H9 (cell line): ENCODE measurements at regions not wholly inside any gene's neighbourhood (a gene's known extent, or its start where the extent isn't known, plus 50 kb on each side); places are given as distances from the start of the nearest gene placed in this dataset.

Experiments used
- DNase-seq: peaks from one replicate; pipeline ENCODE4 v3.0.0-alpha.2; 2017
- H2AFZ ChIP-seq: one replicate; pipeline ENCODE4 v1.6.1; 2013; ENCODE audit warnings: mild to moderate bottlenecking, low read length, control low read depth, moderate library complexity
- H2AK5ac ChIP-seq: 2 replicates; pipeline ENCODE4 v1.6.1; 2013; ENCODE audit warnings: low read length, control low read depth, mixed read lengths; ENCODE audit not compliant: insufficient read length
- H2BK120ac ChIP-seq: one replicate; pipeline ENCODE4 v1.6.1; 2013; ENCODE audit warnings: low read depth, mild to moderate bottlenecking, low read length, control low read depth, inconsistent platforms; ENCODE audit not compliant: poor library complexity, severe bottlenecking
- H2BK12ac ChIP-seq: 2 replicates; pipeline ENCODE4 v1.6.1; 2013; ENCODE audit warnings: low read length, control low read depth, mixed read lengths, low read depth; ENCODE audit not compliant: insufficient read length
- H2BK15ac ChIP-seq: 2 replicates; pipeline ENCODE4 v1.6.1; 2013; ENCODE audit warnings: low read depth, low read length, control low read depth
- H2BK20ac ChIP-seq: one replicate; pipeline ENCODE4 v1.6.1; 2013; ENCODE audit warnings: low read depth, mild to moderate bottlenecking, low read length, control low read depth, inconsistent platforms; ENCODE audit not compliant: poor library complexity, severe bottlenecking
- H2BK5ac ChIP-seq: 2 replicates; pipeline ENCODE4 v1.6.1; 2013; ENCODE audit warnings: low read length, control low read depth, mixed read lengths; ENCODE audit not compliant: insufficient read length
- H3K14ac ChIP-seq: 2 replicates; pipeline ENCODE4 v1.6.1; 2013; ENCODE audit warnings: low read length, control low read depth; ENCODE audit not compliant: insufficient read depth
- H3K18ac ChIP-seq: 2 replicates; pipeline ENCODE4 v1.6.1; 2013; ENCODE audit warnings: low read depth, mild to moderate bottlenecking, mixed read lengths, low read length, control low read depth; ENCODE audit not compliant: insufficient read length
- H3K23ac ChIP-seq: 2 replicates; pipeline ENCODE4 v1.6.1; 2013; ENCODE audit warnings: low read length, control low read depth, mixed read lengths, low read depth; ENCODE audit not compliant: insufficient read length
- H3K23me2 ChIP-seq: 2 replicates; pipeline ENCODE4 v1.6.1; 2013; ENCODE audit warnings: low read depth, mild to moderate bottlenecking, mixed read lengths, low read length, control low read depth; ENCODE audit not compliant: insufficient read length, poor library complexity, severe bottlenecking
- H3K27ac ChIP-seq: 2 replicates; pipeline ENCODE4 v1.5.1; 2013; ENCODE audit warnings: low read length, control low read depth, mixed read lengths, low read depth; ENCODE audit not compliant: insufficient read length
- H3K27me3 ChIP-seq: 2 replicates; pipeline ENCODE4 v1.6.1; 2013; ENCODE audit warnings: low read length, control low read depth, inconsistent platforms; ENCODE audit not compliant: insufficient read depth
- H3K4ac ChIP-seq: 2 replicates; pipeline ENCODE4 v1.6.1; 2013; ENCODE audit warnings: low read depth, mild to moderate bottlenecking, control low read depth, inconsistent platforms, low read length, moderate library complexity
- H3K4me1 ChIP-seq: 2 replicates; pipeline ENCODE4 v1.6.1; 2013; ENCODE audit warnings: low read length, control low read depth, inconsistent platforms; ENCODE audit not compliant: insufficient read depth
- H3K4me2 ChIP-seq: 2 replicates; pipeline ENCODE4 v1.6.1; 2013; ENCODE audit warnings: low read length, control low read depth, mixed read lengths; ENCODE audit not compliant: insufficient read length, insufficient read depth
- H3K56ac ChIP-seq: 2 replicates; pipeline ENCODE4 v1.6.1; 2013; ENCODE audit warnings: low read depth, mild to moderate bottlenecking, mixed read lengths, low read length, control low read depth; ENCODE audit not compliant: insufficient read length
- H3K79me1 ChIP-seq: 2 replicates; pipeline ENCODE4 v1.6.1; 2013; ENCODE audit warnings: low read depth, mild to moderate bottlenecking, moderate library complexity, low read length, control low read depth, inconsistent platforms; ENCODE audit not compliant: insufficient read depth, poor library complexity, severe bottlenecking
- H3K79me2 ChIP-seq: 2 replicates; pipeline ENCODE4 v1.6.1; 2013; ENCODE audit warnings: low read length, control low read depth, inconsistent platforms; ENCODE audit not compliant: insufficient read depth
- H3K9ac ChIP-seq: 2 replicates; pipeline ENCODE4 v1.6.1; 2013; ENCODE audit warnings: low read length, control low read depth, mixed read lengths; ENCODE audit not compliant: insufficient read length; ENCODE audit errors: extremely low read depth
- H3K9me3 ChIP-seq: one replicate; pipeline ENCODE4 v1.6.1; 2013; ENCODE audit warnings: low read depth, low read length, inconsistent platforms; ENCODE audit not compliant: control insufficient read depth
- H3T11ph ChIP-seq: one replicate; pipeline ENCODE4 v1.6.1; 2013; ENCODE audit warnings: mild to moderate bottlenecking, low read length, control low read depth, inconsistent platforms
- H4K20me1 ChIP-seq: one replicate; pipeline ENCODE4 v1.6.1; 2013; ENCODE audit not compliant: control insufficient read depth, insufficient read length, insufficient read depth
- H4K5ac ChIP-seq: 2 replicates; pipeline ENCODE4 v1.6.1; 2013; ENCODE audit warnings: low read depth, mild to moderate bottlenecking, mixed read lengths, low read length, control low read depth; ENCODE audit not compliant: insufficient read length
- H4K8ac ChIP-seq: replicated peaks from 2 replicates; pipeline ENCODE4 v1.6.1; 2013; ENCODE audit warnings: low read length, control low read depth, mixed read lengths, low read depth; ENCODE audit not compliant: insufficient read length
- H4K91ac ChIP-seq: 2 replicates; pipeline ENCODE4 v1.6.1; 2013; ENCODE audit warnings: low read depth, mild to moderate bottlenecking, moderate library complexity, mixed read lengths, low read length, control low read depth; ENCODE audit not compliant: insufficient read length
- H3K27ac Mint-ChIP-seq, 3 experiments: 2 replicates in 2 of 3; 3 replicates in 1 of 3; pipeline ENCODE4 v1.8.0; 2020 to 2021; ENCODE audit warnings: mixed read lengths in 3 of 3, mild to moderate bottlenecking in 1 of 3, moderate library complexity in 1 of 3
- H3K27me3 Mint-ChIP-seq: 2 replicates; pipeline ENCODE4 v1.8.0; 2021; ENCODE audit warnings: low read depth, mild to moderate bottlenecking, moderate library complexity, mixed read lengths
- H3K36me3 Mint-ChIP-seq, 3 experiments: 2 replicates in 2 of 3; 3 replicates in 1 of 3; pipeline ENCODE4 v1.8.0; 2020 to 2021; ENCODE audit warnings: low read depth in 3 of 3, mixed read lengths in 3 of 3; ENCODE audit not compliant: insufficient read depth in 1 of 3
- H3K4me1 Mint-ChIP-seq, 2 experiments: 2 replicates each; pipeline ENCODE4 v1.8.0; 2020; ENCODE audit warnings: mixed read lengths in 2 of 2
- H3K4me3 Mint-ChIP-seq, 2 experiments: 2 replicates in 1 of 2; 3 replicates in 1 of 2; pipeline ENCODE4 v1.8.0; 2020 to 2021; ENCODE audit warnings: mild to moderate bottlenecking in 2 of 2, mixed read lengths in 2 of 2, moderate library complexity in 1 of 2
- H3K9me3 Mint-ChIP-seq, 2 experiments: 2 replicates in 1 of 2; 3 replicates in 1 of 2; pipeline ENCODE4 v1.8.0; 2020; ENCODE audit warnings: mild to moderate bottlenecking in 2 of 2, mixed read lengths in 2 of 2, moderate library complexity in 1 of 2
- WGBS: extraction: QIAGEN DNeasy Blood & Tissue Kit; methylation state at CpG from one replicate; pipeline ENCODE4 v1.1.7; 2013; ENCODE audit warnings: missing lambda C conversion rate, low lambda C conversion rate, mixed read lengths; ENCODE audit not compliant: insufficient read length; ENCODE audit errors: extremely low coverage; 5-methylcytosine and 5-hydroxymethylcytosine counted together
- TF ChIP-seq, protein P1 (sequence below): fragments of 200-600 bp; sonication (generic); conservative IDR thresholded peaks from 3 replicates; pipeline ENCODE4 v1.8.0; 2021; ENCODE audit warnings: antibody characterized with exemption, mild to moderate bottlenecking

GRCh38 chr13:89900104-89900765 is 1447.3 kb upstream of the MIR17HG start:
- WGBS, result 100% methylated on average over 1 of the region's 5 CpGs
- Histone ChIP-seq H3K56ac (no peak overlapping the region), H4K20me1 (no peaks in the 10 kb centered on the region), H2BK120ac (no peak overlapping the region), H2AFZ (no peak overlapping the region), H2BK15ac (no peak overlapping the region), H3K79me2 (no peaks in the 10 kb centered on the region), H3T11ph (no peak overlapping the region), H3K9me3 (no peaks in the 10 kb centered on the region), H3K18ac (no peak overlapping the region), H3K14ac (no peak overlapping the region), H3K23ac (no peak overlapping the region), H2BK12ac (no peak overlapping the region), H4K5ac (no peak overlapping the region), H3K23me2 (no peaks in the 10 kb centered on the region), H2AK5ac (no peak overlapping the region), H4K8ac (no peak overlapping the region), H3K27me3 (no peaks in the 10 kb centered on the region), H2BK5ac (no peak overlapping the region), H3K4ac (no peak overlapping the region), H3K4me2 (no peak overlapping the region), H3K9ac (no peak overlapping the region), H4K91ac (no peak overlapping the region), H3K27ac (no peak overlapping the region), H3K4me1 (no peaks in the 10 kb centered on the region), H2BK20ac (no peak overlapping the region), H3K79me1 (no peaks in the 10 kb centered on the region)
- Mint-ChIP-seq H3K9me3 (peaks cover 2 to 5% of the 10 kb centered on the region in 2 experiments; a peak in 3 of 5 replicates), H3K27me3 (no peaks in the 10 kb centered on the region), H3K36me3 (no peaks in the 10 kb centered on the region), H3K4me3 (no peak overlapping the region), H3K4me1 (no peaks in the 10 kb centered on the region), H3K27ac (no peak overlapping the region)
- no peak for DNase-seq
- TF ChIP-seq, protein P1, sequence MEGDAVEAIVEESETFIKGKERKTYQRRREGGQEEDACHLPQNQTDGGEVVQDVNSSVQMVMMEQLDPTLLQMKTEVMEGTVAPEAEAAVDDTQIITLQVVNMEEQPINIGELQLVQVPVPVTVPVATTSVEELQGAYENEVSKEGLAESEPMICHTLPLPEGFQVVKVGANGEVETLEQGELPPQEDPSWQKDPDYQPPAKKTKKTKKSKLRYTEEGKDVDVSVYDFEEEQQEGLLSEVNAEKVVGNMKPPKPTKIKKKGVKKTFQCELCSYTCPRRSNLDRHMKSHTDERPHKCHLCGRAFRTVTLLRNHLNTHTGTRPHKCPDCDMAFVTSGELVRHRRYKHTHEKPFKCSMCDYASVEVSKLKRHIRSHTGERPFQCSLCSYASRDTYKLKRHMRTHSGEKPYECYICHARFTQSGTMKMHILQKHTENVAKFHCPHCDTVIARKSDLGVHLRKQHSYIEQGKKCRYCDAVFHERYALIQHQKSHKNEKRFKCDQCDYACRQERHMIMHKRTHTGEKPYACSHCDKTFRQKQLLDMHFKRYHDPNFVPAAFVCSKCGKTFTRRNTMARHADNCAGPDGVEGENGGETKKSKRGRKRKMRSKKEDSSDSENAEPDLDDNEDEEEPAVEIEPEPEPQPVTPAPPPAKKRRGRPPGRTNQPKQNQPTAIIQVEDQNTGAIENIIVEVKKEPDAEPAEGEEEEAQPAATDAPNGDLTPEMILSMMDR, result no peak
